ENCODE measurements at regions not wholly inside any gene's neighbourhood (a gene's known extent, or its start where the extent isn't known, plus 50 kb on each side); places are given as distances from the start of the nearest gene placed in this dataset.
"Not testable (repeated sequence)": the region's sequence is repeated elsewhere in the genome, so short reads cannot be mapped to it uniquely, and the experiment has no call there.

GRCh38 chr6:15164855-15165254 is 81.0 kb upstream of the JARID2 start:
- TF ChIP-seq POLR2A, CTCF (IDR thresholded peaks at IDR 0.05): not testable (repeated sequence)
